Cardiac septum (tissue), 1 donor: ENCODE measurements at regions not wholly inside any gene's neighbourhood (a gene's known extent, or its start where the extent isn't known, plus 50 kb on each side); places are given as distances from the start of the nearest gene placed in this dataset.

Source experiments
- DNase-seq: peaks from one replicate; pipeline ENCODE4 v3.0.0-alpha.2; 2020; ENCODE audit warnings: low spot score
- intact Hi-C: fragments of 100-400 bp; cut with DNase I; formaldehyde crosslinking; loops from one replicate; pipeline ENCODE4 v1.14.0; 2022
- donor health status: DM: no; HTN: no; CAD: no.

GRCh38 chr2:51387235-51387634 is 355.3 kb upstream of the NRXN1 start:
- intact Hi-C loops = no loop called here
- no peak for DNase-seq

DNA sequence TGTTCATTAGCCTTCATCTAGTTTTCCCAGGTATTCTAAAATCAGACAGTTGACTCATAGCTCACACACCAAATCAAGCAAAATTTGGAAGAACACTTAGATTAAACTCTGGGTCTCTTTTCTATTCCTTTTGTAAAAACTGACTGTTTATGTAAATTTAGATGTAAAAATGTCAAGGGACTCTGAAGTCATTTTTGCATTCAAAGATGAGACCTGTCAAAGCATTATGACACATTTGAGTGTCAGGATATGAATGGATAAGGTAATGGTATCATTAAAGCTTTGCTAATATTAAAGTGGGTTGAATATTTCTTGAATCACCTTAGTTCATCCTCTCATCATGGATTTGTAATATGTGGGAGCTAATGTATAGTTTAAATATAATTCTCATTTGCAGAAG is 348.1 kb upstream of the NRXN1 start:
- intact Hi-C loops = no loop called here
- no peak for DNase-seq

GRCh38 chr2:51368250-51368649 is 336.3 kb upstream of the NRXN1 start:
- intact Hi-C loops = no loop called here

DNA sequence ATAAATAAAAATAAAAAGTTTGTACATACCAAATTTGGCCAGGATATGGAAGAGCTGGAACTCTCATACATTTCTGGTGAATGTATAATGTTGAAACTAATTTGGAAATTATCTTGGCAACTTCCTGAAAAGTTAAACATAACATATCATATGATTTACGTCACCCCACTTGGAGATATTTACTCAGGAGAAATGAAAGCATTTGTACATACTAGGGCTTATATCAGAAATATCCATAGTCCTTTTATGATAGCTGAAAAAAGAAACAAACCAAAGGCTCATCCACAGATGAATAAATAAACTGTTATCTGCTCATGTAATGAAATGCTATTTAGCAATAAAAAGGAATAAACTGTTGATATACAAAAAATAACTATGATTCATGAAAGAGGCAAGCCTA is 318.2 kb upstream of the NRXN1 start:
- intact Hi-C loops = no loop called here

More at GRCh38 chr2:51368250-51368649, 336.3 kb upstream of the NRXN1 start:
- DNase-seq = no peak

GRCh38 chr2:51344886-51345285 is 313.0 kb upstream of the NRXN1 start:
- intact Hi-C loops = no loop called here

More for the DNA sequence above, 318.2 kb upstream of the NRXN1 start:
- DNase-seq = no peak

GRCh38 chr2:51335087-51336058 is 303.4 kb upstream of the NRXN1 start:
- intact Hi-C loops = no loop called here

More at GRCh38 chr2:51344886-51345285, 313.0 kb upstream of the NRXN1 start:
- DNase-seq = no peak

DNA sequence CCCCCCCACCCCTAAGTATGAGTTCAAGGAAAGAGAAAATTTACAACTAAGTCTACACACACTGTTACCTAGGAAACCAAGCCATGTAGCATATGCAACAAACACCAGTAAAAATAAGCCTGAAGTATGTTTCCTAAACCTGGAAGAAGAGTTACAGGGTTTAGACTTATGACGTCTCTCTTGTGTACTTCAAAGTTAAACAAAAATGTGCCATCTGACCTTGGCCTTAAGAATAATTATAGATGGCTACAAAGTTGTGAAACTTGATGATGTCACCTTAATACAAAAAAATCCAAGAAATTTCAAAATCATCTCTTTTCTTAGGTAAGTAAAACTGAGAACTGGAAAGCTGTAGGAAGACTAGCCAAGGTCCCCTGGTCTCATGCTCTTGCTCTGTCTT is 297.6 kb upstream of the NRXN1 start:
- no peak for DNase-seq
- intact Hi-C loops = no loop called here

More at GRCh38 chr2:51335087-51336058, 303.4 kb upstream of the NRXN1 start:
- DNase-seq = no peak

GRCh38 chr2:51324051-51324450 is 292.1 kb upstream of the NRXN1 start:
- DNase-seq = no peak
- intact Hi-C loops = no loop called here

DNA sequence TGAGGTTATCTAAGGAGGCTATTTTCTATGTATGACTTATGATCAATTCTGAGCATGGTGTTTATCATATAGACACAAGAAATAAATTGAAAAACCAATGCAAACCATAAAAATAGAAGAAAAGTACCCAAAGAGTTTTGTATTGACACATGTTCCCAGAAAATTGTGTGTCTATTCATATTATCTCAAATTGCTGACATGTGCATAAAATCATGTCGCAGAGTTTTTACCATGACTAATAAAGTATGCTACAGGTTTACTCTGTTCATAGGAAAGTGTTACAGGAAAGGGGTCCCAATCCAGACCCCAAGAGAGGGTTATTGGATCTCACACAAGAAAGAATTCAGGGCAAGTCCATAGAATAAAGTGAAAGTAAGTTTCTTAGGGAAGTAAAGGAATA is 290.7 kb upstream of the NRXN1 start:
- intact Hi-C loops = no loop called here
- no peak for DNase-seq

DNA sequence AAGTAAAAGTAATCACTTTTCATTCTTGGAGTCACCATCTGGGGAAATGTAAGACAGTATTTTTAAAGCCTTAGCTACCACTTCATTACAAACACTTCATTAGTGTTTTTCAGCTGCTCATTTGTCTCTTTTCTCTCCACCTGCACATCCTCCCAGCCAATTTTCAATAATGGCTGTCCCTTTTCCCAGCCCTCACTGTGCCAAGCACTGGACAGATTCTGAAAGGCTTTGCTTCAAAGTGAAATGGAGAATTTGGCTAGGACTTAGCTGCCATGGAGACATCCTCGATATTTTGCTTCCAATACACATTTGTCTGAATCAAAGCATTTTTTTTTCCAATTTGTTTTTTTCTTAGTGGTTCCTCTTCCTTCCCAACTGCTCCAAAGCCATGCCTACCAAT is 272.4 kb upstream of the NRXN1 start:
- DNase-seq = no peak
- intact Hi-C loops = no loop called here

GRCh38 chr2:51301381-51301780 is 269.4 kb upstream of the NRXN1 start:
- no peak for DNase-seq
- intact Hi-C loops = no loop called here

DNA sequence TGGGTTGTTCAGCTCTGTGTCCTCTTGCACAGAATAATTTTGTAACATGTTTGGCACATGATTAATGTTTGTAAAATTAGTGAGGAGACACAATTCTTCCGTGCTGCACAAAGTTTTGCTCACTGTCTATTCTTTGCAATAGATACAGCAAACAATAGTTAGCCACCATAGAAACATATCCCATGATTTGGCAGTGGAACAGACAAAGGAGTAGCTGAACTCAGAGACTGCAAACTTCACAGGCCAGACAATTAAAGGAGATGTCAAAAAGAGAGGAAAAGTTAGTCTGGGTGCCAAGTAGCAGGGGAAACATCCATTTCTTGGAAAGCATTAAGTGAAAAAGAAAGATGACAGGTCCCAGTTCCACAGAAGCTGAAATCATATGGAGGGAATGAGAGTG is 267.4 kb upstream of the NRXN1 start:
- intact Hi-C loops = no loop called here

GRCh38 chr2:51297488-51297887 is 265.6 kb upstream of the NRXN1 start:
- intact Hi-C loops = no loop called here
- DNase-seq = no peak

More for the DNA sequence above, 267.4 kb upstream of the NRXN1 start:
- DNase-seq = no peak

- intact Hi-C loops = no loop called here
- DNase-seq = no peak
Observed at GRCh38 chr2:51293566-51294200, 261.8 kb upstream of the NRXN1 start.

GRCh38 chr2:51291762-51292551 is 260.0 kb upstream of the NRXN1 start:
- intact Hi-C loops = no loop called here
- DNase-seq = no peak

DNA sequence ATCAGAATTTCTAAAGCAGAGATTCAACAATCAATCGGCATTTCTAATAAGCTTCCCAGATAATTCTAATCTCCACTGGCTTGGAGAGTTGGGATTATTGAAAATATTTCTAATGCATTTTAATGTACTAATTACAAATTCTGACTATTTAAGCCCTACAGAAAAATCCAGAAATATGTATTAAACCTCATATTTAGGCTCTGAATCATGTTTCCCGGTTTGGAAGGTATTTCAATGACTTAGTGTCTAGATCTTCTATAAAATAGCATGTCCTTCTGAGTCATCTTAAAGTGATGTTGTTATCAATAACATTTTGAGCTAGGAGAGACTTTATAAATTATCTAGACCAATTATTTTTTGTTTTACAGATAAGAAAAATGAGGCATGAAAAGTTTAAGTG is 258.8 kb upstream of the NRXN1 start:
- DNase-seq = no peak
- intact Hi-C loops = no loop called here

DNA sequence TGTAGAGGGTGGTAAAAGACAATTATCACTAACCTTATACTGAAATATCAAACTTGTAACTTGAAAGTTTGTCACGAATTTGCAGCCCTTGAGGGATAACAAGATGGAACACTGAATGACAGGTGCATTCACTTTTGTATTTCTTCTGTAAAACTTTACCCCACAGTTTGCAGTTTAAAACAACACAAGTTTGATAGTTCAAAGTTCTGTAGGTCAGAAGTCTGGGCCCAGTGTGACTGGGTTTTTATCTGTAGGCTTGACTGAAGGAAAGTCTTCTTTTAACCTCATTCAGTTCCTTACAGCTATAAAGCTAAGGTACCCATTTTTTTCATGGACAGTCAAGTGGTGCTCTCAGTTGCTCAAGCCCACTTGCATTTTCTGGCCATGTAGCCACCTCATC is 257.1 kb upstream of the NRXN1 start:
- intact Hi-C loops = no loop called here
- DNase-seq = no peak

DNA sequence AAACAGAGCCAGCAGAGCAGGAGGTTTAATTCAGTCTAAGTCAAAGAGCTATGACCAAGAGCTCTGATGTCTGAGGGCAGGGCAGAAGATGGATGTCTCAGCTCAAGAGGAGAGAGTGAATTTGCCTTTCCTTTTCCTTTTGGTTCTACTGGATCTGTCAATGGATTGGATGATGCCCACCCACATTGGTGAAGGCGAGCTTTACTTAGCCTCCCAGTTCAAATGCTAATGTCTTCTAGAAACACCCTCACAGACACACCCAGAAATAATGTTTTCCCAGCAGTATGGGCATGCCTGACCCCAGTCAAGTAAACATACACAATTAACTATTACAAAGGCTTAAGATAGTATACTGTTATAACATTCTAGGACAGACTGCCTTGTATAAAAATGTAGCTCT is 236.3 kb upstream of the NRXN1 start:
- DNase-seq = no peak
- intact Hi-C loops = no loop called here

DNA sequence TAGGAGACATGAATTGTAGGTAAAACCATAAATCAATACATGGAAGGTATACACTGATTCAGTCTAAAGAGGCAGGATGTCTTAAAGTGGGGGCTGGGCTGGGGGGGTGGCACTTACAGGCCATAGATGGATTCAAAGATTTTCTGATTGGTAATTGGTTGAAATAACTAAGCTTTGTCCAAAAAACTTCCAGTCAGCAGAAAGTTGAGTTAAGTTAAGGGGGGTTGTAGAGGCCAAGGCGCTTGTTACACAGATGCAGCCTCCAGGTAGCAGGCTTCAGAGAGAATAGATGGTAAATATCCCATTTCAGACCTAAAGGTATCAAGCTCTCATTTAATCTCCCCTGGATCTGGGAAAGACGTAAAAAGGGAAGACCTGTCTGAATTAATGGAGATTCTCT is 233.6 kb upstream of the NRXN1 start:
- intact Hi-C loops = no loop called here
- no peak for DNase-seq

DNA sequence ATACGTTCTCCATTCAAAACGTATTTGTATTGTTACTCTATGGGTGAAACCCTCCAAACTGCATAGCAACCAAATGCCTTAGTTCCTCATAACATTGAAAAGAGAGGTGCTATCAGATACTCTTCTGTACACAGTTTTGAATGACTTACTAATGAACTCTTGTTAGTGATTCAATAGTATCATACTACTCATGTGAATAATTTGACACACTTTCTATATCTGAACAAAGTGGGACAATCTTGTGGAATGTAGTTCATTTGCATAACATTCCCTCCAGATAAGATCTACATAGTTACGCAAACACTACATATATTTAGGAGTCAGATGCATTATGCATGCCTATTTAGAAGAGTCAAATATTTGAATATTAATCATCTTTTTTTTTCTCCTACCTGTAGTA is 232.0 kb upstream of the NRXN1 start:
- DNase-seq = no peak
- intact Hi-C loops = no loop called here
